ACC112 (cell line): ENCODE measurements at regions not wholly inside any gene's neighbourhood (a gene's known extent, or its start where the extent isn't known, plus 50 kb on each side); places are given as distances from the start of the nearest gene placed in this dataset.
"Not testable (repeated sequence)": the region's sequence is repeated elsewhere in the genome, so short reads cannot be mapped to it uniquely, and the experiment has no call there.

Experiments used
- H2AFZ ChIP-seq: fragments of 200-600 bp; sonication (generic); one replicate; pipeline ENCODE4 v1.6.0; 2017; ENCODE audit warnings: antibody characterized with exemption, low read length; ENCODE audit not compliant: unreplicated experiment
- H3K27ac ChIP-seq: fragments of 200-600 bp; sonication (generic); 2 replicates; pipeline ENCODE4 v1.5.1; 2014; ENCODE audit warnings: low read depth, mild to moderate bottlenecking, antibody characterized with exemption, low read length, moderate library complexity
- H3K27me3 ChIP-seq: fragments of 200-600 bp; sonication (generic); 2 replicates; pipeline ENCODE4 v1.6.1; 2014; ENCODE audit warnings: mild to moderate bottlenecking, antibody characterized with exemption, low read length, moderate library complexity, mixed read lengths; ENCODE audit not compliant: insufficient read depth
- H3K36me3 ChIP-seq: fragments of 200-600 bp; sonication (generic); 2 replicates; pipeline ENCODE4 v1.6.1; 2016; ENCODE audit warnings: mild to moderate bottlenecking, antibody characterized with exemption, low read length, moderate library complexity, mixed read lengths; ENCODE audit not compliant: insufficient read depth
- H3K4me1 ChIP-seq: fragments of 200-600 bp; sonication (generic); one replicate; pipeline ENCODE4 v1.6.1; 2016; ENCODE audit warnings: low read length, mixed read lengths; ENCODE audit not compliant: insufficient read depth, unreplicated experiment, control insufficient read depth
- H3K4me3 ChIP-seq: fragments of 200-600 bp; sonication (generic); 2 replicates; pipeline ENCODE4 v1.5.1; 2014; ENCODE audit warnings: mild to moderate bottlenecking, low read depth, low read length
- H3K79me2 ChIP-seq: fragments of 200-600 bp; sonication (generic); one replicate; pipeline ENCODE4 v1.6.0; 2016; ENCODE audit warnings: low read length; ENCODE audit not compliant: control insufficient read depth, unreplicated experiment, insufficient read depth

DNA sequence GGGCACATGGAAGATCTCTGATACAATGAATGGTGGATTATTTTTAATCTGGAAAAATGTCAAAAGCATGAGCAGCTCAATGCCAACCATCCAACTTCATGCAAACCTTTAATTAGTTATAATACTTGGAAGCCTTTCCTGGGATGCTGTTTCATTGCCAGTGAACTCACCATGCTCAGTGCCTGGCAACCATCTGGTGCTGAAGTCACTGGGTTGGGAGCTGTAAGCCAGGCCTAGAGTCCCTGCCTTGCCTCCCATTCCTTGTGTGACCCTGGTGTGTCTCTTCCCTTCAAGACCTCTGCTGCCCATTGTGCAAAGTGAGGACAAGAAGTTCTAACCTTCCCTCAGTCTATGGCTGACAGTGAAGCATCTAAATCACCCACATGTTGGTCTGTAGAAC lies 458.7 kb downstream of the RNF144A start:
- Histone ChIP-seq H3K4me1 (no peaks in the 10 kb centered on the region), H3K4me3 (no peak overlapping the region), H3K27me3 (no peaks in the 10 kb centered on the region), H3K79me2 (no peaks in the 10 kb centered on the region), H3K36me3 (no peaks in the 10 kb centered on the region), H3K27ac (no peak overlapping the region), H2AFZ (no peak overlapping the region)

DNA sequence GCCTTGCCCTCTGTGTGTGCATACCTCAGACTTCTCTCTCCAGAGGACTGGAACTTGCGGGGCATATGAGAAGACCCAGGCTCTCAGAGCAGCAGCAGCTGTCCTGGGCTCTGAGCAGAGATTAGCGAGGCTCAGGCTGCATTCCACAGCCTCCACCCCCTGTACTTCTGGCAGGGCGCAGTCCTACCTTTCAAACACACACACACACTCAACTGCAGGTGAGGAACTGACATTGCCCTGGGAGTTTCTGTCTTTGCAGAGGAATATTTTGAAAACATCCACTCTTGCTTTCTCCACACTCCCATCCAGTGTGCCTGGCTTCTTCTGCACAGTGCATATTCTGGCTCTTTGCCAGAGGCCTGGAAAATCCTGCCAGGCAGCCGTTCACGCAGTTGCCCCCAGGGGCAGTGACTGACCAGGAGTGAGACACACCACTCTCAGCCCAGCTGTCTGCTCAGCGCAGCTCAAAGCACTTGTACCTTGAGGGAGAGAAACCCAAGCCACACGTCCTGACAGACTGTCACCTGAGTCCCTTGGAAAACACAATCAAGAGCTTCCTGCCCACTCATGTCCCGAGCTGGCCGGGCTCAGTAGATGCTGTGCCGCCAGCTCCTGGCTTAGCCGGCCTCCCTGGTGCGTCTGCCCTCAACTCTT lies 460.8 kb downstream of the RNF144A start:
- H2AFZ ChIP-seq, result no peak overlapping the region
- H3K4me1 ChIP-seq, result no peaks in the 10 kb centered on the region
- H3K36me3 ChIP-seq, result no peaks in the 10 kb centered on the region
- no peak overlapping the region for H3K4me3 ChIP-seq
- H3K27me3 ChIP-seq, result no peaks in the 10 kb centered on the region
- H3K27ac ChIP-seq, result no peak overlapping the region
- no peaks in the 10 kb centered on the region for H3K79me2 ChIP-seq

GRCh38 chr2:7378591-7378990 lies 461.4 kb downstream of the RNF144A start:
- no peaks in the 10 kb centered on the region for H3K4me1 ChIP-seq
- no peak overlapping the region for H3K4me3 ChIP-seq
- no peaks in the 10 kb centered on the region for H3K27me3 ChIP-seq
- no peak overlapping the region for H3K27ac ChIP-seq
- no peaks in the 10 kb centered on the region for H3K79me2 ChIP-seq
- no peak overlapping the region for H2AFZ ChIP-seq
- H3K36me3 ChIP-seq, result no peaks in the 10 kb centered on the region

- Histone ChIP-seq H3K27ac (no peak overlapping the region), H3K4me1 (no peaks in the 10 kb centered on the region), H2AFZ (no peak overlapping the region)
Observed at GRCh38 chr2:7379799-7380198, 462.6 kb downstream of the RNF144A start.

DNA sequence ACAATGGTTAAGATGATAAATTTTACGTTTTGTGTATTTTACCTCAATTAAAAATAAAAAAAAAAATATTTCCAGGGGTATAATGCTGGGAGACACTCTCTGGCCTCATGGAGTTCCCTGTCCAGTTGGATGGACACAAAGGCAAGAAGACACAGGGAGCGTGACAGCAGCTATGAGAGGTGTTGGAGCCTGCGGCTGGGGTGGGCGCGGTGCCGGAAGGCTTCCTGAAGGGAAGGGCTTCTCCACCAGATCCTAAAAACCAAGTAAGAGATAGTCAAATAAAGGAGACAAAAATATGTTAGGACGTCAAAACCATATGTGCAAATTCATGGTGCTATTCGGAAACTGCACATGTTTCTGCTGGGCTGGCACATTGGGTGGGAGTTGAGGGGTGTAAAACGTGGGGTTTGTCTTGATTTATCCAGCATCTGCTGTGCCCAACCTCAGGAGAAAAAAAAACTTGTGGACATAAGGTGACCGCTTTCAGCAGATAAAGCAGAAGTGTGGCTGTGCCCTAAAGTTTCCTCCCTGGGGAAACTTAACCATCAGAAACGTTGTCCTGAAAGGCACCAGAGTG lies 467.6 kb downstream of the RNF144A start:
- Histone ChIP-seq H2AFZ (no peak overlapping the region), H3K79me2 (no peaks in the 10 kb centered on the region), H3K27me3 (no peaks in the 10 kb centered on the region), H3K36me3 (no peaks in the 10 kb centered on the region), H3K4me3 (no peak overlapping the region), H3K27ac (no peak overlapping the region), H3K4me1 (no peaks in the 10 kb centered on the region)

More at GRCh38 chr2:7379799-7380198, 462.6 kb downstream of the RNF144A start:
- Histone ChIP-seq H3K79me2 (no peaks in the 10 kb centered on the region), H3K27me3 (no peaks in the 10 kb centered on the region), H3K36me3 (no peaks in the 10 kb centered on the region), H3K4me3 (no peak overlapping the region)

DNA sequence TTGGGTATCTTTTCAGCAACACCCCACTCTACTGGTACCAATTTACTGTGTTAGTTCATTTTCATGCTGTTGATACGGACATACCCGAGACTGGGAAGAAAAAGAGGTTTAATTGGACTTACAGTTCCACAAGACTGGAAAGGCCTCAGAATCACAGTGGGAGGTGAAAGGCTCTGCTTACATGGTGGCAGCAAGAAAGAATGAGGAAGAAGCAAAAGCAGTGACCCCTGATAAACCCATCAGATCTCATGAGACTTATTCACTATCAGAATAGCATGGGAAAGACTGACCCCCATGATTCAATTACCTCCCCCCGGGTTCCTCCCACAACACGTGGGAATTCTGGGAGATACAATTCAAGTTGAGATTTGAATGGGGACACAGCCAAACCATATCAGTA lies 473.1 kb downstream of the RNF144A start:
- not testable (repeated sequence) for H3K36me3 ChIP-seq, H3K27ac ChIP-seq, H3K4me3 ChIP-seq, H3K79me2 ChIP-seq, H2AFZ ChIP-seq, H3K4me1 ChIP-seq, H3K27me3 ChIP-seq

DNA sequence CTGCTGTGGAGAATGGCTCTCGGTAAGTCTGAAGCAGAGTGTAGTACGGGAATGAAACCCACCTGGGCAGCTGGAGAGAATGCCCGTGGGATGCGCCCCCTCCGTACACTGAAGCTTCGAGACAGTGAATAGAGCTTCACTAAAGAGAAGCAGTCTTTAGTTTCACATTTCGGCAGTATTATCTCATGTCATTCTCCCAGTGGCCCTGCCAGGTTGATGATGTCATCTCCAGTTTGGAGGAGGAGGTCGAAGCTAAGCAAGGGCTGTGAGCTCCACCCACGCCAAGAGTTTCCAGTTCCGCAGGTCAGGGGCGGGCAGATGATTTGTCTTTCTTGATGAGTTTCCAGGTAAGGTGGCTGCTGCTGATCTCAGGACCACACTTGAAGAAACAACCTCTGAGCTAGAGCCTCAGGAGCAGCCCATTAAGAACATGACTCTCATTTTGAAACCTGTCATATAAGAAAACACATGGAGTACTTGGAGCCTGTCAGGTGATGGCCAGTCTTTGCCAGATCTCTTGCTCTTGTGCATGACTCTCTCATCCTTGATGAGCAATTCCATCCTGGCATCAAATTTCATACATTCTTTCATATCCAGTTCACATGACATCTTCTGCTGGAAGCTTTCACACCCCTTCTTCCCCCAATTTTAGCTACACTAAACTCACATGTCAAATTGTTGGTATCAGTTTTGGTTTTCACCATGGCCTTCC lies 475.0 kb downstream of the RNF144A start:
- Histone ChIP-seq H3K4me1 (no peaks in the 10 kb centered on the region), H3K36me3 (no peaks in the 10 kb centered on the region), H2AFZ (no peak overlapping the region)

GRCh38 chr2:7394195-7394594 lies 477.0 kb downstream of the RNF144A start:
- H3K27me3 ChIP-seq, result no peaks in the 10 kb centered on the region
- no peaks in the 10 kb centered on the region for H3K79me2 ChIP-seq
- no peak overlapping the region for H3K27ac ChIP-seq
- no peaks in the 10 kb centered on the region for H3K36me3 ChIP-seq
- H3K4me3 ChIP-seq, result no peak overlapping the region
- H2AFZ ChIP-seq, result no peak overlapping the region
- no peaks in the 10 kb centered on the region for H3K4me1 ChIP-seq

More for the DNA sequence above, 475.0 kb downstream of the RNF144A start:
- Histone ChIP-seq H3K27me3 (no peaks in the 10 kb centered on the region), H3K27ac (no peak overlapping the region), H3K4me3 (no peak overlapping the region), H3K79me2 (no peaks in the 10 kb centered on the region)

DNA sequence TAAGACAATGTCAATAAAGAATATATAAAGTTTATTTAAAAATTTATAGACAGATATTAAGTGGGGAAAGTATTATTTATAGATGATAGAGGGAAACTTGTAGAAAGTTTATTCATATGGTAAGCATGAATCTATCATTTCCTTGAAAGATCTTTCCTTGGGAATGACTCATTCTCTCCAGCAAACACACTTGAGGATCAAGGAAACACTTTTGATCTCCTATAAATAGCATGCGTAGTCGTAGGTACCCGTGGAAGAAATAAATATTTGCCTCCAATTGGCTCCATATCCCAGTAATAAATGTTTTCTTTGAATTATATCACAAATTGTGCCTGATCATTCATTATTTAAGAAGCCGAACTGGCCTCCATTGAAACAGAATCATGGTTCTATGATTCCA lies 483.4 kb downstream of the RNF144A start:
- Histone ChIP-seq H3K4me3 (no peak overlapping the region), H3K79me2 (no peaks in the 10 kb centered on the region), H2AFZ (no peak overlapping the region), H3K36me3 (no peaks in the 10 kb centered on the region), H3K27ac (no peak overlapping the region), H3K4me1 (no peaks in the 10 kb centered on the region), H3K27me3 (no peaks in the 10 kb centered on the region)

DNA sequence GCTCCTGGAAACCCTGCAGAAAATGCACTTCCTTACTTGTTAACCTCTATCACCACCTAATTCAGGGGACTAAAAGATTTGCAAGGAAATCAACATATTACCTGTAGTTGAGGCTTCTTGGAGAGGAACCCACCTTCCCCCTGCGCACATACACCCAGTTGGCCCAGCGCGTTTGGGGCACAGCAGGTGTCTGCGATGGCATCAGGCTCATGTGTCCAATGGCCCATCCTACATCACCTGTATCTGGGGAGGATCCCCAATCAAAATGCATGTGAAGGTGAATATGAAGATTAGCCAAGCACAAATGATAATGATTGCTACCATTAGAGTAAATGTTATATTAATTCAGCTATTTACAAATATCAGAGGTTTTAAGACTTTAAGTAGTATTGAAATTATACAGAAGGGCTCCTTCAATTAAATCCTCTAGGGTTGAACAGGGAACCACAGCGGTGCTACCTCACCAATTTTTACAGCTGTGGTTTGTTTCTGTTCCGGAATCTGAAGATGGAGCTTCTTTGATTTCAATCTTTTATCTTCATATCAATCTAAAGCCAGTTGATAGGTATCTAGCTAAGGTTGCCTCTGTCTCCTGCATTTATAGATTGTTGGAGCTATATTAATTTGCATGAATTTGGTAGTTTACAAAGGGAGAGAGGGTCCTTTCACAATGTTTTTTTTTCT lies 486.0 kb downstream of the RNF144A start:
- Histone ChIP-seq H3K27ac (no peak overlapping the region), H3K79me2 (no peaks in the 10 kb centered on the region), H2AFZ (no peak overlapping the region), H3K27me3 (peaks cover 6% of the 10 kb centered on the region; the same call in 1 of the 2 replicates), H3K4me3 (no peak overlapping the region), H3K4me1 (no peaks in the 10 kb centered on the region), H3K36me3 (no peaks in the 10 kb centered on the region)
